ENCODE measurements at regions not wholly inside any gene's neighbourhood (a gene's known extent, or its start where the extent isn't known, plus 50 kb on each side); places are given as distances from the start of the nearest gene placed in this dataset.
"Not testable (repeated sequence)": the region's sequence is repeated elsewhere in the genome, so short reads cannot be mapped to it uniquely, and the experiment has no call there.

- DNase-seq (ENCODE audit: low spot score) = no peak
Measured at GRCh38 chr7:15813448-15813847, 127.0 kb upstream of the MEOX2 start.

DNA sequence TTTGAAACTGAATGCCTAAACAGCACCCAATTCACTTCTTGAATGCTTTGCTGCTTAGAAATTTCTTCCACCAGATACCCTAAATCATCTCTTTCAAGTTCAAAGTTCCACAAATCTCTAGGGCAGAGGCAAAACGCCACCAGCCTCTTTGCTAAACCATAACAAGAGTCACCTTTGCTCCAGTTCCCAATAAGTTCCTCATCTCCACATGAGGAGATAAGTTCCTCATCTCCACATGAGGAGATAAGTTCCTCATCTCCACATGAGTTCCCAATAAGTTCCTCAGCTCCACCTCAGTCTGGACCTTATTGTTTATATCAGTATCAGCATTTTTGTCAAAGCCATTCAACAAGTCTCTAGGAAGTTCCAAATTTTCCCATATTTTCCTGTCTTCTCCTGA is 123.9 kb upstream of the MEOX2 start:
- not testable (repeated sequence) for DNase-seq (ENCODE audit: low spot score)

DNA sequence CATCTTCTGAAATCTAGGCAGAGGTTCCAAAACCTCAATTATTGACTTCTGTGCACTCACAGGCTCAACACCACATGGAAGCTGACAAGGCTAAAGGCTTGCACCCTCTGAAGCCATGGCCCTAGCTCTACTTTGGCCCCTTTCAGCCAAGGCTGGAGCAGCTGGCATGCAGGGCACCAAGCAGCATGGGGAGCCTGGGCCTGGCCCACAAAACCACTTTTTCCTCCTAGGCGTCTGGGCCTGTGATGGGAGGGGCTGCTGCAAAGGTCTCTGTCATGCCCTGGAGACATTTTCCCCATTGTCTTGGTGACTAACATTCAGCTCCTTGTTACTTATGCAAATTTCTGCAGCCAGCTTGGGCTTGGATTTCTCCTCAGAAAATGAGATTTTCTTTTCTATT is 123.5 kb upstream of the MEOX2 start:
- not testable (repeated sequence) for DNase-seq (ENCODE audit: low spot score)

- DNase-seq (ENCODE audit: low spot score) = no peak
Measured at GRCh38 chr7:15805891-15806290, 119.4 kb upstream of the MEOX2 start.

- DNase-seq (ENCODE audit: low spot score) = no peak
Measured at GRCh38 chr7:15802425-15802824, 115.9 kb upstream of the MEOX2 start.

DNA sequence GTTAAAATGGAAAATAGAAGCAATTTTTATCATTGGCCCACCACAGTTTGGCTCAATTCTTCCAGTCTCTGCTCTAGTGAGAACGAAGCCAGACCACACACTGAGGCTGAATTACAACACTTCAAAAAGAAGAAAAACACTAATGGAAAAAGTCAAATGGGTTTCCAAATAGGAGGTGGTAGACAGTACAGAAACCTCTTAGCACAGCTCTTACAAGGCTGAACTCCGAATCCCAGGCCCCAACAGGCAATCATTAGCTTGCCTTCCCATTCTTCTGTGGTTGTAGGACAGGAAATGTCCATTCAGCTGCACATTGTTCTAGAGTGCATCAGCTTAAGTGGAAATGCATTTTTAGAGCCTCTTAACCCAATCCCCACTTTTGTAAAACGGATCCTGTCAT is 115.1 kb upstream of the MEOX2 start:
- no peak for DNase-seq (ENCODE audit: low spot score)

DNA sequence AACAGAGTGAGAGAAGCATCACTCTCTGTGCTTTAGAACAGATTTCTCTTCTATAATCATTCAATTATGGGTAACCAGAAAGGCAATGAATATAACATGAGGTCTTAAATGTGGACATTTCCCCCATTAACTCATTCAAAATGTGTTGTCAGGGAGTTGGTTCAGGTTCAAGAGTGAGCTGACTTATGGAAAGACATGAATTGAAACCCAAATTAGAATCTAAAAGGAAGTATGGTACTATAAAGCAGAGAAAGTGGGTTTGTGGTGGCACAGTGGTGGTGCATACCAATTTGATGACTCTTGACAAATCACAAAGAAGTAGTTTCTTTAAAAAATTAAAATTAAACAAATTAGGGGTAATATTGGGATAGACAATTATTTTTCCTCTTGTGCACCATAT is 114.6 kb upstream of the MEOX2 start:
- no peak for DNase-seq (ENCODE audit: low spot score)

GRCh38 chr7:15798081-15798480 is 111.6 kb upstream of the MEOX2 start:
- DNase-seq (ENCODE audit: low spot score) = no peak

- DNase-seq (ENCODE audit: low spot score) = no peak
Measured at GRCh38 chr7:15795393-15795792, 108.9 kb upstream of the MEOX2 start.

GRCh38 chr7:15794801-15795200 is 108.3 kb upstream of the MEOX2 start:
- no peak for DNase-seq (ENCODE audit: low spot score)

DNA sequence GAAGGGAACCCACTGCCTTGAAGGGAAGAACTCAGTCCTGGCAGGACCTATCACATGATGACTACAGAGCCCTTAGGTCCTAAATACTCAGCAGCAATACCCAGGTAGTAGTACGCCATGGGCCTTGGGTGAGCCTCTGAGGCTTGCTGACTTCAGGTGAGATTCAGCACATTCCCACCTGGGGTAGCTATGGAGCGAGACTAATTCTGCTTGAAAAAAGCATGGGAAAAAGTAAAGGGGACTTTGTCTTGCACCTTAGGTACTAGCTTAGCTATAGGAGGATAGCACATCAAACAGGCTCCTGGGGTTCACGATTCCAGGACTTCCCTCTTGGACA is 98.2 kb upstream of the MEOX2 start:
- no peak for DNase-seq (ENCODE audit: low spot score)

DNA sequence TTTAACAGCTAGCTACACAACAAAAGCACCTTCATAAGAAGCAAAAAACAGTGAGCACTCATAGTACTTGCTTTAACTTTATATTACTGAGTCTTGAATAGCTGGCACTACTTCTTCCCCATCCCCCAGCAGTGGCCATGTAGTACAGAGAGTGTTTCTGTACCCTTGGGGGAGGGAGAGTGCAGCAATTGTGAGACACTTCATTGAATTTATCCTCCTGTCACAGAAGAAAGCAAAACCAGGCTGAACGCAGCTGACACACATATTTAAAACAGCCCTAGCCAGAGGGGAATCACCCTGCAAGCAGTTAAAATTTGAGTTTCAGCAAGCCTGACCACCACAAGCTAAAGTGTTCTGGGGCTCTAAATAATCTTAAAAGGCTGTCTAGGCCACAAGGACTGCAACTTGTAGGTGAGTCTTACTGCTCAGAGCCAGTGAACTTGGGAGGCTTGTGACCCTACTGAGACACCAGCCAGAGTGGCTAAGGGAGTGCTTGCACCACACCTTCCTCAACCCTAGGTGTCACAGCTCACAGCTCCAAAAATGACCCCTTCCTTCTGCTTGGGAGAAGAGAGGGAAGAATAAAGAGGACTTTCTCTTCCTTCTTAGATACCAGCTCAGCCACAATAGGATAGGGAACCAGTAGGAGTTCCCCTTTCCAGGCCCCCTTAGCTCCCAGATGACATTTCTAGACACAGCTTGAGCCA is 97.7 kb upstream of the MEOX2 start:
- no peak for DNase-seq (ENCODE audit: low spot score)

- DNase-seq (ENCODE audit: low spot score) = no peak
Measured at GRCh38 chr7:15782656-15783055, 96.2 kb upstream of the MEOX2 start.

DNA sequence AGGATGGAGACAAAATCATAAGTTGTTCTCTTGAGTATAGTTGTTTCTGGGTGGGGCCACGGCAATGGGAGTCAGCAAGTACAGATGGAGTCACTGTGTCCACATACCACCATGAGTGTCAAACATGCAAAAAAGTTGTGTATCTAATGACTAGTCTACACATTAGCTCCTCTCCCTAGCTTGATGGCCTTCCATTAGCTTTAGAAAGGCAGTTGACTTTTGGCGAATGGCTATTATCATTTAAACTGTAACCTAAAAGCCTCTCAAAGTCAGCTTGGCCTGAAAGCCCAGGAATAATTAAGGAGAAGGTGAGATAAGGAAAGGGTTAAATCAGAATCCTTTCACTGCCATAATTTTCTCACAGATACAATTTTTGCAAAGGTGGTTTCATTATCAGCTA is 95.5 kb upstream of the MEOX2 start:
- no peak for DNase-seq (ENCODE audit: low spot score)

GRCh38 chr7:15780271-15780670 is 93.8 kb upstream of the MEOX2 start:
- no peak for DNase-seq (ENCODE audit: low spot score)

- DNase-seq (ENCODE audit: low spot score) = no peak
Measured at GRCh38 chr7:15778191-15778590, 91.7 kb upstream of the MEOX2 start.

DNA sequence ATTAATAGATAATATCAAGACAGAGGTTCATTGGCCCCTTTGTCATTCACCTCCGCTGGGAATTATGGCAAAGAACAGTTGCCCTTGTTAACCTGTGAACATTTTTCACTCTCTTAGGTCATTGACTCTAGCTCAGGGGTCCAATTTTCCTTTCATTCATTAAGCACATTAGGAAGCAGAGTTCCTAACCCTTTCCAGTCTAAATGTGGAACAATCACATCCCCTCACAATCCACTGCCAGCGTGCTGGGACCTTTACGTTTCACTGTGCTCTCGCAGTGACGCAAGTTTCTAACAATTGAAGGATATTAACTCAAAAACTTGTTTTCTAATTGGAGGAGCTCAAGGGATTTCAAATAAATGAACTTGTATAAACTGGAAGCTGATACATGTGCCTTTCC is 79.3 kb upstream of the MEOX2 start:
- DNase-seq (ENCODE audit: low spot score) = no peak

GRCh38 chr7:15764851-15765382 is 78.4 kb upstream of the MEOX2 start:
- DNase-seq (ENCODE audit: low spot score) = no peak

GRCh38 chr7:15764010-15764409 is 77.5 kb upstream of the MEOX2 start:
- DNase-seq (ENCODE audit: low spot score) = no peak

DNA sequence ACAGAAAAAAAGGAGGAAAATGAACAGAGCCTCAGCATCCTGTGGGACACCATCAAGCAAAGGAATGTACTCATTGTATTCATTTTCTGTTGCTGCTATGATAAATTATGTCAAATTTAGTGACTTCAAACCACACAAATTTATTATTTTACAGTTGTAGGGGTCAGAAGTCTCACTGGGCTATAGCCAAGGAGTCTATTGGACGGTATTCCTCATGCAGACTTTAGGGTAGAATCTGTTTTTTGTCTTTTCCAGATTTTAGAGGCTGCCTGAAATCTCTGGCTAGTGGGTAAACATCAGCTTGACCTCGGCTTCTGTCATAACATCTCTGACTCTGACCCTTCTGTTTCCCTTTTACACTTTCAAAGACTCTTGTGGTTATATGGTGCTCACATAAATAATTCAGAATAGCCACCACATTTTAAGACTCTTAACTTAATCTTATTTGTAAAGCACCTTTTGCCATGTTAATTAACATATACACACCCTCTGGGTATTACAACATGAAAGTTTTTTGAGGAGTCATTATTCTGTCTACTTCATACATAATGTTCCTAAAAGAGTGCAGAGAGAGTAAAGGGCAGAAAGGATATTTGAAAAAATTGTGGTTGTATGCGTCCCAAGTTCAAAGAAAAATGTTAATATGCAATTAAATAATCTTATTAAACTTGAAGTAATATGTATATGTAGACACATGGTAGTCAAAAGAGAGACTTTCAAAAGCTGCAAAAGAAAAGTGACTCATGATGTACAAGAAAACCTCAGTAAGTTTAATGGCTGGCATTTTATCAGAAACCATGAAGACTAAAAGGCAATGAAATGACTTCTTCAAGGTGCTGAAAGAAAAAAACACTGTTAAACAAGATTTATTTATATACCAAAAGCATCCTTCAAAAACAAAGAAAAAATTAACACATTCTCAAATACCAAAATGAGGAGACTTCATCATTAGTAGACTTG is 70.8 kb upstream of the MEOX2 start:
- DNase-seq (ENCODE audit: low spot score) = no peak

DNA sequence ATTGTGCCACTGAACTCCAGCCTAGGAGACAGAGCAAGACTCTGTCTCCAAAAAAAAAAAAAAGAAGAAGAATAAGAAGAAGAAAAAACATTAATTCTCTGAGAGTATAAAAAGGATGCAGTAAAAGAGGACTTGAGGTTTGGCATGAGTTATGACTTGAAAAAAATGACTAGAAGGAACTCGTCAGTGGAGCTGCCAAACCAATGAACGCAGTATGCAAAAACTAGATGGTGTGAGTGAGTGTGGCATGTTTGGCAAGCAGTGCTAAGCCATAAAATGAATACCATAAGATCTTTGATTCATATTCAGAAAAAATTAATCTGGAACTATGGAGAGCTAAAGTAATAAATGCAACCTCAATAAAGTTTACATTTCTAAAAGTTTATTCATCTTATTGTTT is 68.6 kb upstream of the MEOX2 start:
- no peak for DNase-seq (ENCODE audit: low spot score)

- no peak for DNase-seq (ENCODE audit: low spot score)
Measured at GRCh38 chr7:15753887-15754579, 67.5 kb upstream of the MEOX2 start.

GRCh38 chr7:15752377-15752776 is 65.9 kb upstream of the MEOX2 start:
- DNase-seq (ENCODE audit: low spot score) = no peak

All from CD4-positive, alpha-beta T cell treated with Interleukin-2 at 100 ng/mL for 4 hours (primary cell).